Activated effector memory CD4-positive, alpha-beta T cell treated with Interleukin-2 at 50 U/mL for 16 hours (primary cell): ENCODE measurements at regions not wholly inside any gene's neighbourhood (a gene's known extent, or its start where the extent isn't known, plus 50 kb on each side); places are given as distances from the start of the nearest gene placed in this dataset.

Source experiments
- DNase-seq: peaks from one replicate; pipeline ENCODE4 v3.0.0-alpha.2; 2020

DNA sequence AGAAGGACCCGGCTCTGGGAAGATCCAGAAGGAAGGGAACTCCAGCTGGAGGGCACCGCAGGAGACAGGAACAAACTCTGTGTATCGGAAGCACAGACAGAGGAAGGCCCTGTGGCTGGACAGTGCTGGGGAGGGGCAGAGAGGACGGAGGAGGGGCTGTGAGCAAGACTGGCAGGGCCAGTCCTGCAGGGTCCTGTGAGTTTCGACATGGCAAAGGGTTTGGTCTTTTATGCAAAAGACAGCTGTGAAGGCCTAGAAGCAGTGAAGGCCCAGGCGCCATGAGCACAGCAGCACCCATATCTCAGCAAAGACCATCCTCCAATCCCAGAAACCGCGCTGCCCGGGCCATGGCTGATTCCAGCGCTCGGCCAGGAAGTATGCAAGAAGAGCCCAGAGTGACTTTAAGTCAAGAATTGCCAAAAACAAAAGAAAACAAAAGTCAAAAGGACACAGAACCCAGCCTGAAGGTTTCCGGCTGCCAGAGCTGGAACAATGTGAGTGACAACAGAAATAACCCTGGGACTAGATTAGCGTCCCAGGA, 126.5 kb downstream of the NCOR2 start:
- DNase-seq, result no peak

DNA sequence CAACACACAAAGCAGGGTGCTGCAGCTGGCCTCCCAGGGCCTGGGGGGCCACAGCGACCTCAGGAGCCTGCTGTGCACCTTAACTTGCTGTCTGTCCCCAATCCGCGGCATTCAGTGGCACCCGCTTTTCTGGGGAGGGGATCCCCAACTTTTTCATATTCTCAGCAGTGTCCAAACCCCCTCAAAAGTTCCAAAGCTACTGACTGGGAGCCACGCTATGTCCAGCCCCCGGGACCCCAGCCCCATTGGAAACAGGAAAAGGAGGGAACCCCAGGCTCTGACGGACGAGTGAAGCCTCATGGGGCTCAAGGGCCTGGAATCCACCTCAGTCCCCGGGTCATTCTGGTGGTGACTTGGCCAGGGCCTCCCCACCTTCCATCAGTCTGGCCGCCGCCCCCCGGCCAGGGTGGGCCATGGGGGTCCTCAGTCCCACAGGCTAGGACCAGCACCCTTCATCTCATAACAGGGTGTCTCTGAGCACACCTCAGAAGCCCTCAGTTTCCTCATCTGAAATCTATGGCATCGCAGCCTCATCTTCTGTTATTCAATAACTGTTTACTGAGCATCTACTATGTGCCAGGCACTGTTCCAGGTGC, 127.3 kb downstream of the NCOR2 start:
- DNase-seq, result no peak

GRCh38 chr12:124438437-124439056, 128.9 kb downstream of the NCOR2 start:
- DNase-seq, result no peak

DNA sequence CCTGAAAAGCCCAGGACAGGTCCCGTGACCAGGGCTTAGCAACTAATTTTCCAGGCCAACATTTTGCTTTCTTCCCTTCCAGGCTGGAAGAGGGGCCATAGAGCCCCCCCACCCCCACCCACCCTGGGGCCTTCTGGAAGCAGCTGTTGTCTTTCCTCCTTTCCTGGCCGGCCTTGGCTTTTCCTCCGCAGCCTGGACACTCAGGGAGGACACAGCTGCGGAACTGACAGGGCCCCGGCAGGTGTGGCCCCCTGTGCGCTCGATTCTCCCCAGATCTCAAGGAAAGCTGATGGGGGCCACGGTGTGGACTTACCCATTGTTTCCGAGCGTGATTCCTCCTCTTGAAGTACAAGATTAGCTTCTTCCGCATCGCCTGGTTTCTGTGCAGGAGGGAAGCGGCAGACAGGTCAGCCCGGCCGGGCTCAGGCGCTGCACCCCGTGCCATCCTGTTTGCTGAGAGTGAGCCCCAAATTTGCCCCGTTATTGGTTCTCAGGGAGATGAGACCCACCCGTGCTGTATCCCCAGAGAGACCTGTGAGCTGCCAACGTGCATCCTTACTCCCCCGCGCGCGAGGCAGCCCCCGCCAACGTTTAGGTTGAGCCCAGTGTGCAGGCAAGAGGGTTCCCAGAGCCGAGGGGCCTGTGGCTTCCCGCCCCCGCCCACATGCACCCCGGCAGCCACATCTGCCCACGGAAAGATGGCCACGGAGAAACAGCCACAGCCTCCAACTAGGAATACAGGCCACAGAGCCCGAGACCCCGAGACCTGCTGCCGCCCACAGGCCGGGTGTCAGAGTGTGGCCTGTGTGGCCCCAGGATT, 129.6 kb downstream of the NCOR2 start:
- DNase-seq, result no peak

GRCh38 chr12:124437121-124437520, 130.3 kb downstream of the NCOR2 start:
- DNase-seq, result no peak

- no peak for DNase-seq
Measured at GRCh38 chr12:124436366-124436765, 131.0 kb downstream of the NCOR2 start.

- DNase-seq, result no peak
Measured at GRCh38 chr12:124435806-124436345, 131.5 kb downstream of the NCOR2 start.

DNA sequence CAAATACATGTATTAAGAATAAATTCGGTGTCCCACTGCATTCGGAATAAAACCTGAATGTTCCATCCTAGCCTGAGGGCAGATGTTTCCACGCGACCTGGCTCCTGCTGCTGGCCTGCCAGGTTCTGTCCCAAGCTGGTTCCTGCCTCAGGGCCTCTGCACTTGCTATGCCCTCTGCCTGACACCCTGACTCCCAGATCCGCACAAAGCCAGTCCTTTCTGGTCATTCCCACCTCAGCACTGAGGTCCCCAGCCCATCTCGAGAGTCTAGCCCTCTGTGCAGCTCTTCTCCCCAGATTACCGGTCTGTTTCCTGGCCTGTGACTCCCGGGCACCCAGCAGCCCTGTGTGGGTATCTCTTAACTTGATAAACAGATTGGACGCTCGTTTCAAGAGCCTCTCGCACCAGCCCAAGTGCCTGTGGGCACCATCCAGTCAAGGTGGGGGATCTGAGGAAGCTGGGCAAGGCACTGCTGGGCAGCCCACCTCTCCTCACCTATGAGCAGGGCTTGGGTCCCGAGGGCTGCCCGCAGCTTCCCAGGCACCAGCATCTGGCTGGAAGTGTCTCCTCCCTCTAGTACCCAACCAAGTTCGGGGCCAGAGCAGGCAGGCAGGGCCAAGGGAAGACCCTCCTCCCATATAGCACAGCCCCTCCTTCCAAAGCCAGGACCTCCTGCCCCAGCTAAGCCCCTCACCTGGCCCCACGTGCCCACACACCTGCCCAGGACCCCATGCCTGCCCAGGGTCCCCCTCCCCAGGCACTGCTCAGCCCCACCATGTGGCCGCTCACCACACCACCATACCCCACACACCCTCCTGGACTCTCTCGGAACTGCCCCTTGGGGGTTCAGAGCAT, 132.2 kb downstream of the NCOR2 start:
- no peak for DNase-seq

DNA sequence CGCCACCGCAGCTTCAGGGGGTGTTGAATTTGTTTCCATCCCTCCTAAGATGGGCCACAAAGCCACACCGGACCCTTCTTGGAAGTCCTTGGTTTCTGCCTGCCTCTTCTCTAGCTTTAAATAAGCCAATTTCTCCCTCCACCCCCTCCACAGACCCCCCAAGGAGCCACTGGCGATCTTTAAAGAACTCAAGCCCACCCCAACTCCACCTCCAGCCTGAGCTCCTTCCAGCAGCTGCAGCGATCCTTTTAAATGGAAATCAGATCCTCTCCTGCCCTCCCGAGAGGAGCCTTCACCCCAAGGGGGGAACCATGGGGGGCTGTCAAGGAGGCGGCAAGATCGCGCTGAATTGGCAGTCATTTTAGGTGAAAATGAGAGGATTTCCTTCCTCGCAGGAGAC, 133.1 kb downstream of the NCOR2 start:
- DNase-seq, result no peak

- no peak for DNase-seq
Measured at GRCh38 chr12:124433879-124434278, 133.5 kb downstream of the NCOR2 start.

GRCh38 chr12:124433147-124433874, 134.1 kb downstream of the NCOR2 start:
- no peak for DNase-seq

- DNase-seq, result no peak
Measured at GRCh38 chr12:124432376-124432775, 135.0 kb downstream of the NCOR2 start.

DNA sequence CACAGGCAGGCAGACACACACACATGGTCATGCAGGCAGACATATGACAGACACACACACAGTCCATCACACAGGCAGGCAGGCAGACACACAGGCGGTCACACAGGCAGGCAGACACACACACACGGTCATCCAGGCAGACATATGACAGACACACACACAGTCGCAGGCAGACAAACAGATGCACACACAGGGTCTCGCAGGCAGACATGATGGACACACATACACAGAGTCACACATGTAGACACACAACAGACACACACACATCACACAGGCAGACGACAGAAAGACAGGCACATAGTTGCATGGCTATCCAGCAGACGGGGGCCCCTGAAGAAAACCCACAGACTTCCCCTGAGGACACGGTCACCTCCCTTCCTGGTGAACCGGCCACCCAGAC, 135.4 kb downstream of the NCOR2 start:
- no peak for DNase-seq

DNA sequence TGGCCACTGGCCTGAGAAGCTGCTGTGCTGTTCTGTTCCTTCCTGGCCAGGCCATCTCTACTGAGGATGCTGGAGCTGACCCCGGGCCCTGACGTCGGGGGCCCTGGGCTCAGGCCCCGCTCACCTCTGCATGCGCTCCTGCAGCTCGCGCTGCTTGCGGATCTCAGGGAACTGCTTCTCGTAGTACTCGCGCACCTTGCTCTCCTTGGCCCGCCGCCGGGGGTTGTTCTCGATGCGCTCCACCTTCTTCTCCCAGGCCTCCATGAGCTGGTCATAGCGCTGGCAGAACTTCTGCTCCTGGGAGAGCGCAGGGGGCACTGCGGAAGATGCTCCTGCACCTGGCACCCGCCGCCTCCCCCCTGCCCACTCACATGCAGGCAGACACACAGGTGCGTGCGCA, 135.6 kb downstream of the RFLNA start:
- DNase-seq, result no peak

GRCh38 chr12:124429535-124429934, 134.6 kb downstream of the RFLNA start:
- DNase-seq, result no peak

GRCh38 chr12:124428792-124429281, 133.9 kb downstream of the RFLNA start:
- no peak for DNase-seq

DNA sequence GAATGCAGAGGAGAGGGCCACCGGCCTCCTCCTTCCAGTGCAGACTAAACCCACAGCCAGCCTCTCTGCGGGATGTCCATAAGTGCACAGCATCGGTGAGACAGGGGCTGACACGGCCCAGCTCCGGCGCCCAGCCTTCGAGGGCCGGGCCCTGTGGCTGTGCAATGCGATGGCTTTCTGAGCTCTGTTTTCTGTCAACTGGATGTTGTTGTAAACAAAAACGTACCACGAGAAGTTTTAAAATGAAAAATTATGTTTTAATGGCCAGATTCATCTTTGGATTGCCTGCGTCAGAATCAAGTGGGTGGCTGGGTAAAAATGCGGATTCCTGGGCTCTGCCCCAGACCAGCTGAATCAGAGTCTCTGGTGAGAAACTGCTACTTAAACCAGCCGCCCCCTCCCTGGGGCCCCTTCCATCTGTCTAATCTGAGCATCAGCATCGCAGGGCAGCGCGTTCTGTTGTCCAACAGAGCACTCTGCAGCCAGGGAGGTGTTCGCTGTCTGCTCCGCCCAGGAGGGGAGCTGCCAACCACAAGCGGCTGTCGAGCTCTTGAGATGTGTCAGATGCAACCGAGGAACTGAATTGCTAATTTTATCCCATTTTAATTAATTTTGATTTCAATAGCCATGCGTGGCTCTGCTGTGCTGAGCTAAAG, 133.4 kb downstream of the RFLNA start:
- no peak for DNase-seq

DNA sequence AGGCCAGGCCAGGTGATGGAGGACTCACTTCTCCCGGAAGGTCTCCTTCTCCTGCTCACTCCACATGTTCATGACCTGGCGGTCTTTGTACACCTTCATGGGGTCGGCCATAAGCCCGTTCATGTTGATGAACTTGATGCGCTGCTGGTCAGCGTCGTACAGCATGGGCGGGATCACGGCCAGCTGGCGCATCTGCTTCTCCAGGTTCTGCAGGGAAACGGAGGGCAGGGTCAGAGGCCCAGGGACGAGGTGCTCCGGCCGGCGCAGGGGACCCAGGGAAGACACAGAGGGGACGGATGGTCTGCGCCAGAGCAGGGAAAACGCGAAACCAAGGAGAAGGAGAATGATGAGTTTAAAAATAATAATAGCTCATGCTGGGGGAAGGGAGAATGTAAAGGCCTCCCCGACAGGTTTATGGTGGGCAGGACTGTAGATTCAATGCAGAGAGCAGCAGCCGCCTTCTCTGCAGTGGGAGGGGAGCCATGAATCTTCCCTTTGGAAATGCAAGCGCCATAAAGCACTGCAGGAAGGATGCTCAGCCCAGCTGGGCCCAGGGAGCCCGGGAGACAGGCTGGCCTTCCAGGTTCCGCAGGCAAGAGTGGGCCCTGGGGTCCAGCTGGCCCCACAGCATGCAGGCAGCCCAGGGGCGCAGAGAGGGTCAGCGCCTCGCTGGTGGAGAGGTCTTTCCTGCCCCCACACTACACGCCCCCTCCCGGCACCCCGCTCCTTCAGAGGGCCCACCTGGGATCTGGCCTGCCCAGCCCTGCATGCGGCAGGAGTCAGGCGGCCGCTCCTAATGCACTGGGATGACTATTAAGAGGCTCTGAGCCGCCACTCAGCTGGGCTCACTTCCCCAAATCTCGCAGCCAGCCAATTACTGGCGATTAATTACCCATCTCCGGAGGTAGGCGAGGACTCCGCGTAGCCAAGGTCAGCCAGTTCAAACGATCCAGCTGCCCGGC, 132.0 kb downstream of the RFLNA start:
- no peak for DNase-seq

DNA sequence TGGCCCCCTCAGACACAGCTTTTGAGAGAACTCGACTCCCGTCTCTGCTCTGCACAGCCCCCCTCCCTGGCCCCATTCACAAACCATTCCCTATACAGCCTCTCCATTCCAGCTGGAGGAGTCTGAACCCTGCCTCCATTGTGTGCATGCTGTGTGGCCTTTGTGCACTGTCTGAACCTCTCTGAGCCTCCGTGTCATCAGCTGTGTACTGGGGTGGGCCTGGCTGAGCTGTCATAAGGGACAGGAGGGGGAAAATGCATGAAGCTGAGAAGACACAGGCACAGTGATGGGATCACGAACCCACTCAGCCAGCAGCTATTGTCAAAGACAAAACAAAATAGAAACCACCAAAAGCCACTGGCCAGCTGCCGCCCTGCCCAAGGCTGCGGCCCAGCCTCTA, 130.8 kb downstream of the RFLNA start:
- DNase-seq, result no peak

GRCh38 chr12:124424516-124424905, 129.6 kb downstream of the RFLNA start:
- no peak for DNase-seq
